Endothelial cell (in vitro differentiated cells): ENCODE measurements at regions not wholly inside any gene's neighbourhood (a gene's known extent, or its start where the extent isn't known, plus 50 kb on each side); places are given as distances from the start of the nearest gene placed in this dataset.

ENCODE experiments used
- DNase-seq: peaks from one replicate; pipeline ENCODE4 v3.0.0; 2021; ENCODE audit warnings: low spot score
- H3K27ac Mint-ChIP-seq: one replicate; pipeline ENCODE4 v1.8.0; 2021; ENCODE audit warnings: mixed read lengths, inconsistent platforms; ENCODE audit not compliant: unreplicated experiment
- H3K27me3 Mint-ChIP-seq: one replicate; pipeline ENCODE4 v1.8.0; 2021; ENCODE audit warnings: mild to moderate bottlenecking, moderate library complexity, mixed read lengths, inconsistent platforms; ENCODE audit not compliant: unreplicated experiment
- H3K36me3 Mint-ChIP-seq: one replicate; pipeline ENCODE4 v1.8.0; 2021; ENCODE audit warnings: mild to moderate bottlenecking, low read depth, mixed read lengths, inconsistent platforms; ENCODE audit not compliant: unreplicated experiment
- H3K4me1 Mint-ChIP-seq: one replicate; pipeline ENCODE4 v1.8.0; 2021; ENCODE audit warnings: mild to moderate bottlenecking, mixed read lengths, inconsistent platforms; ENCODE audit not compliant: unreplicated experiment
- H3K4me3 Mint-ChIP-seq: one replicate; pipeline ENCODE4 v1.8.0; 2021; ENCODE audit warnings: mild to moderate bottlenecking, mixed read lengths, inconsistent platforms; ENCODE audit not compliant: unreplicated experiment
- H3K9me3 Mint-ChIP-seq: one replicate; pipeline ENCODE4 v1.8.0; 2021; ENCODE audit warnings: mixed read lengths, inconsistent platforms; ENCODE audit not compliant: unreplicated experiment
- CTCF ChIP-seq: fragments of 200-600 bp; sonication (generic); IDR thresholded peaks from one replicate; pipeline ENCODE4 v1.5.0; 2021; ENCODE audit warnings: antibody characterized with exemption; ENCODE audit not compliant: unreplicated experiment

GRCh38 chr20:56143759-56144158 is 104.8 kb upstream of the MC3R start:
- Mint-ChIP-seq H3K27ac (no peak overlapping the region), H3K36me3 (no peaks in the 10 kb centered on the region), H3K27me3 (peaks cover 1% of the 10 kb centered on the region), H3K4me3 (no peak overlapping the region), H3K9me3 (peaks cover 50% of the 10 kb centered on the region), H3K4me1 (no peaks in the 10 kb centered on the region)
- DNase-seq = no peak
- no peak for TF ChIP-seq CTCF

- TF ChIP-seq CTCF = no peak
- peaks cover 42% of the 10 kb centered on the region for H3K9me3 Mint-ChIP-seq
- no peaks in the 10 kb centered on the region for H3K4me1 Mint-ChIP-seq
- H3K27ac Mint-ChIP-seq = no peak overlapping the region
- H3K4me3 Mint-ChIP-seq = no peak overlapping the region
- H3K36me3 Mint-ChIP-seq = peaks cover 13% of the 10 kb centered on the region
- peaks cover 2% of the 10 kb centered on the region for H3K27me3 Mint-ChIP-seq
- DNase-seq = no peak
Observed at GRCh38 chr20:56151834-56152233, 96.7 kb upstream of the MC3R start.

- Mint-ChIP-seq H3K36me3 (peaks cover 13% of the 10 kb centered on the region), H3K4me3 (no peak overlapping the region), H3K27me3 (peaks cover 2% of the 10 kb centered on the region), H3K9me3 (peaks cover 29% of the 10 kb centered on the region), H3K4me1 (no peaks in the 10 kb centered on the region), H3K27ac (no peak overlapping the region)
- no peak for DNase-seq
- no peak for TF ChIP-seq CTCF
Observed at GRCh38 chr20:56153926-56154325, 94.6 kb upstream of the MC3R start.

- no peak for DNase-seq
- Mint-ChIP-seq H3K9me3 (peaks cover 40% of the 10 kb centered on the region), H3K27ac (no peak overlapping the region), H3K36me3 (peaks cover 16% of the 10 kb centered on the region), H3K4me3 (no peak overlapping the region), H3K27me3 (peaks cover 2% of the 10 kb centered on the region), H3K4me1 (no peaks in the 10 kb centered on the region)
- TF ChIP-seq CTCF = no peak
Observed at GRCh38 chr20:56155625-56156024, 92.9 kb upstream of the MC3R start.

- TF ChIP-seq CTCF = no peak
- no peak for DNase-seq
- H3K27ac Mint-ChIP-seq = no peak overlapping the region
- H3K27me3 Mint-ChIP-seq = peaks cover 3% of the 10 kb centered on the region
- H3K9me3 Mint-ChIP-seq = peaks cover 46% of the 10 kb centered on the region
- H3K4me3 Mint-ChIP-seq = no peak overlapping the region
- H3K36me3 Mint-ChIP-seq = peaks cover 16% of the 10 kb centered on the region
- no peaks in the 10 kb centered on the region for H3K4me1 Mint-ChIP-seq
Observed at GRCh38 chr20:56157530-56158203, 90.9 kb upstream of the MC3R start.
